ENCODE measurements at regions not wholly inside any gene's neighbourhood (a gene's known extent, or its start where the extent isn't known, plus 50 kb on each side); places are given as distances from the start of the nearest gene placed in this dataset.

GRCh38 chr14:26017270-26017669, 580.6 kb downstream of the NOVA1 start:
- no peak for TF ChIP-seq GATA2 (IDR thresholded peaks at IDR 0.05; ENCODE audit: insufficient read depth, insufficient read length, low read depth, low read length)
- TF ChIP-seq MAX (IDR thresholded peaks at IDR 0.05; ENCODE audit: insufficient read depth, insufficient read length): no peak
- no peak for TF ChIP-seq CTCF (IDR thresholded peaks at IDR 0.05; ENCODE audit: extremely low read depth in 1 of 2, insufficient read depth in 1 of 2, low read depth in 1 of 2, low read length in 2 of 2)
- no peak for TF ChIP-seq POLR2AphosphoS5 (IDR thresholded peaks at IDR 0.05; ENCODE audit: insufficient read depth, low read depth, low read length)
- no peak for TF ChIP-seq POLR2A (IDR thresholded peaks at IDR 0.05; ENCODE audit: low read depth, low read length)
- TF ChIP-seq EZH2 (IDR thresholded peaks at IDR 0.05; ENCODE audit: borderline replicate concordance, low read depth, low read length, severe bottlenecking): no peak
- no peak for TF ChIP-seq FOS (IDR thresholded peaks at IDR 0.05; ENCODE audit: borderline replicate concordance, insufficient read depth, low read length)
- TF ChIP-seq JUN (IDR thresholded peaks at IDR 0.05; ENCODE audit: borderline replicate concordance, insufficient read depth, insufficient read length, low read depth): no peak
- TF ChIP-seq MYC (IDR thresholded peaks at IDR 0.05; ENCODE audit: low read depth, low read length): no peak
- FAIRE-seq: no peak

More at GRCh38 chr14:26017270-26017669, 580.6 kb downstream of the NOVA1 start:
- no peaks in the 10 kb centered on the region for H3K79me2 ChIP-seq (ENCODE audit: control insufficient read depth, insufficient read depth, low read length)
- dilution Hi-C loops (cut with MboI; ENCODE audit: extremely low pct_ligation_motif_present, low sequenced_read_pairs) (no loop called here), intact Hi-C loops (cut with micrococcal nuclease) (no loop called here)
- no peak overlapping the region for H3K27ac ChIP-seq (ENCODE audit: insufficient read depth, low read depth, low read length)
- H4K20me1 ChIP-seq (replicated peaks; ENCODE audit: control insufficient read depth, extremely low read depth, insufficient read depth, low read length): no peaks in the 10 kb centered on the region
- no peaks in the 10 kb centered on the region for H3K4me1 ChIP-seq (ENCODE audit: control insufficient read depth, extremely low read depth, insufficient read depth, low read length)
- H3K9me1 ChIP-seq (replicated peaks; ENCODE audit: control insufficient read depth, extremely low read depth, insufficient read depth, low read length): no peaks in the 10 kb centered on the region
- no peak overlapping the region for H3K4me3 ChIP-seq (replicated peaks in 1 of 3; ENCODE audit: insufficient read depth in 1 of 3, low read depth in 1 of 3, low read length in 3 of 3)
- ChIA-PET CTCF (interaction anchor here (1.0 kb wide), 1 partner anchor 9 kb away, joined by 4 read pairs; no protein-coding TSS in a partner anchor), POLR2A (no interaction called here)
- H3K36me3 ChIP-seq (ENCODE audit: control insufficient read depth in 2 of 2, extremely low read depth in 1 of 2, insufficient read depth in 2 of 2, low read length in 2 of 2): no peaks in the 10 kb centered on the region
- BruUV-seq (replicated peaks): no TSS peak
- no peak for DNase-seq (ENCODE audit: low read depth, low spot score)
- H3K4me2 ChIP-seq (ENCODE audit: insufficient read depth, low read length): no peak overlapping the region
- no peak overlapping the region for H2AFZ ChIP-seq (ENCODE audit: low read depth, low read length)
- H3K9me3 ChIP-seq (replicated peaks; ENCODE audit: control insufficient read depth, insufficient read depth, low read length): no peaks in the 10 kb centered on the region
- H3K9ac ChIP-seq (replicated peaks; ENCODE audit: extremely low read depth, insufficient read depth, low read length): no peak overlapping the region
- no peaks in the 10 kb centered on the region for H3K27me3 ChIP-seq (ENCODE audit: control insufficient read depth in 2 of 2, insufficient read depth in 2 of 2, low read length in 2 of 2)
